Endothelial cell of umbilical vein (primary cell): ENCODE measurements at regions not wholly inside any gene's neighbourhood (a gene's known extent, or its start where the extent isn't known, plus 50 kb on each side); places are given as distances from the start of the nearest gene placed in this dataset.

ENCODE experiments used
- BruUV-seq: library from RNA; stranded (reverse); fragments of 400-500 nt; replicated peaks from 2 replicates; lab custom pipeline; 2021; lab: Mats Ljungman, UMichigan
- CTCF ChIA-PET: fragments of 300-600, 350-600 bp; sonication (Branson Sonifier 250); formaldehyde crosslinking; loops from one replicate; lab custom pipeline; 2021; ENCODE audit warnings: antibody characterized with exemption, inconsistent platforms; lab: Charles Lee
- POLR2A ChIA-PET: fragments of 300-600, 350-600 bp; sonication (Branson Sonifier 250); formaldehyde crosslinking; loops from one replicate; lab custom pipeline; 2021; ENCODE audit warnings: antibody characterized with exemption, inconsistent platforms; lab: Charles Lee
- DNase-seq: peaks from one replicate; pipeline ENCODE4 v3.0.0-alpha.2; 2011; ENCODE audit warnings: low read depth, low spot score
- FAIRE-seq: peaks from 2 replicates; lab custom pipeline; 2011; peaks lifted over from hg19 to GRCh38; lab: Jason Lieb, UNC
- H2AFZ ChIP-seq: 2 replicates; pipeline ENCODE4 v1.6.0; 2012; ENCODE audit warnings: low read depth, low read length, control low read depth, inconsistent platforms
- H3K27ac ChIP-seq: 2 replicates; pipeline ENCODE4 v1.5.1; 2011; ENCODE audit warnings: low read depth, mild to moderate bottlenecking, control low read depth, low read length, moderate library complexity; ENCODE audit not compliant: insufficient read depth
- H3K27me3 ChIP-seq, 2 experiments: 2 replicates each; pipeline versions ENCODE4 v1.6.0 to v1.6.1; 2011; ENCODE audit warnings: low read length in 2 of 2, mixed read lengths in 1 of 2; ENCODE audit not compliant: control insufficient read depth in 2 of 2, insufficient read depth in 2 of 2
- H3K36me3 ChIP-seq, 2 experiments: 2 replicates in 1 of 2; 3 replicates in 1 of 2; pipeline ENCODE4 v1.5.1; 2011; ENCODE audit warnings: low read length in 2 of 2, mild to moderate bottlenecking in 1 of 2, moderate library complexity in 1 of 2; ENCODE audit not compliant: control insufficient read depth in 2 of 2, insufficient read depth in 2 of 2; ENCODE audit errors: extremely low read depth in 1 of 2
- H3K4me1 ChIP-seq: 3 replicates; pipeline ENCODE4 v1.5.1; 2011; ENCODE audit warnings: mild to moderate bottlenecking, low read length; ENCODE audit not compliant: control insufficient read depth, insufficient read depth; ENCODE audit errors: extremely low read depth
- H3K4me2 ChIP-seq: 2 replicates; pipeline ENCODE4 v1.6.1; 2011; ENCODE audit warnings: low read length, control low read depth, mixed read lengths; ENCODE audit not compliant: insufficient read depth
- H3K4me3 ChIP-seq, 3 experiments: fragments of 200-600 bp in 1 of 3; sonication (generic), shearing (Covaris generic) in 1 of 3; replicated peaks in 1 of 3; 2 replicates each; pipeline ENCODE4 v1.5.1; 2011 to 2016; ENCODE audit warnings: control low read depth in 3 of 3, low read length in 3 of 3, mild to moderate bottlenecking in 2 of 3, inconsistent platforms in 1 of 3, low read depth in 1 of 3, moderate library complexity in 1 of 3; ENCODE audit not compliant: insufficient read depth in 1 of 3
- H3K79me2 ChIP-seq: 2 replicates; pipeline ENCODE4 v1.6.0; 2012; ENCODE audit warnings: low read length, inconsistent platforms; ENCODE audit not compliant: control insufficient read depth, insufficient read depth
- H3K9ac ChIP-seq: replicated peaks from 2 replicates; pipeline ENCODE3; 2011; ENCODE audit warnings: low read length, control low read depth; ENCODE audit not compliant: insufficient read depth; ENCODE audit errors: extremely low read depth
- H3K9me1 ChIP-seq: replicated peaks from 3 replicates; pipeline ENCODE4 v1.6.0; 2011; ENCODE audit warnings: mild to moderate bottlenecking, low read length; ENCODE audit not compliant: control insufficient read depth, insufficient read depth; ENCODE audit errors: extremely low read depth
- H3K9me3 ChIP-seq: replicated peaks from 2 replicates; pipeline ENCODE4 v1.5.1; 2012; ENCODE audit warnings: low read length, inconsistent platforms; ENCODE audit not compliant: control insufficient read depth, insufficient read depth
- H4K20me1 ChIP-seq: replicated peaks from 2 replicates; pipeline ENCODE3; 2011; ENCODE audit warnings: mild to moderate bottlenecking, low read length; ENCODE audit not compliant: control insufficient read depth, insufficient read depth; ENCODE audit errors: extremely low read depth
- EZH2 ChIP-seq: IDR thresholded peaks from 2 replicates; pipeline ENCODE4 v1.6.1; 2012; ENCODE audit warnings: borderline replicate concordance, low read depth, mild to moderate bottlenecking, moderate library complexity, low read length, inconsistent platforms; ENCODE audit not compliant: severe bottlenecking
- GATA2 ChIP-seq: IDR thresholded peaks from 2 replicates; pipeline ENCODE4 v1.7.0; 2011; ENCODE audit warnings: low read depth, mild to moderate bottlenecking, moderate library complexity, mixed read lengths, low read length; ENCODE audit not compliant: insufficient read length, insufficient read depth
- MAX ChIP-seq: IDR thresholded peaks from 2 replicates; pipeline ENCODE4 v1.6.1; 2011; ENCODE audit not compliant: insufficient read depth, insufficient read length
- MYC ChIP-seq: IDR thresholded peaks from one replicate; pipeline ENCODE4 v1.6.1; 2011; ENCODE audit warnings: mild to moderate bottlenecking, low read depth, low read length
- POLR2A ChIP-seq: IDR thresholded peaks from 2 replicates; pipeline ENCODE4 v1.6.1; 2012; ENCODE audit warnings: low read depth, mild to moderate bottlenecking, control low read depth, low read length
- dilution Hi-C: fragments of 300-500 bp; cut with MboI; formaldehyde crosslinking; loops from one replicate; pipeline ENCODE4 v1.15.0; 2019; ENCODE audit warnings: low sequenced_read_pairs; ENCODE audit not compliant: extremely low pct_ligation_motif_present
- intact Hi-C: fragments of 100-400 bp; cut with micrococcal nuclease; formaldehyde crosslinking; loops from one replicate; pipeline ENCODE4 v1.10.0; 2022

GRCh38 chr6:153644000-153644399, 395.0 kb upstream of the OPRM1 start:
- ChIA-PET POLR2A (no interaction called here), CTCF (no interaction called here)
- no peak for FAIRE-seq
- no peak overlapping the region for H3K4me2 ChIP-seq
- no peaks in the 10 kb centered on the region for H3K36me3 ChIP-seq
- no peak for TF ChIP-seq GATA2
- no peak for TF ChIP-seq POLR2A
- no peaks in the 10 kb centered on the region for H3K79me2 ChIP-seq
- no TSS peak for BruUV-seq
- no peaks in the 10 kb centered on the region for H3K4me1 ChIP-seq
- dilution Hi-C loops (no loop called here), intact Hi-C loops (no loop called here)
- no peak overlapping the region for H3K4me3 ChIP-seq
- H3K9me3 ChIP-seq, result no peaks in the 10 kb centered on the region
- H4K20me1 ChIP-seq, result no peaks in the 10 kb centered on the region
- no peak overlapping the region for H3K27ac ChIP-seq
- H3K27me3 ChIP-seq, result no peaks in the 10 kb centered on the region
- no peak overlapping the region for H3K9ac ChIP-seq
- H3K9me1 ChIP-seq, result no peaks in the 10 kb centered on the region
- H2AFZ ChIP-seq, result no peak overlapping the region
- no peak for DNase-seq

- no peaks in the 10 kb centered on the region for H3K9me1 ChIP-seq
- dilution Hi-C loops, result no loop called here
- no peak overlapping the region for H3K27ac ChIP-seq
- no peaks in the 10 kb centered on the region for H3K27me3 ChIP-seq
- H3K79me2 ChIP-seq, result no peaks in the 10 kb centered on the region
- H3K4me3 ChIP-seq, result no peak overlapping the region
- ChIA-PET CTCF (no interaction called here), POLR2A (no interaction called here)
- no peak overlapping the region for H3K9ac ChIP-seq
- DNase-seq, result no peak
- H3K36me3 ChIP-seq, result no peaks in the 10 kb centered on the region
- TF ChIP-seq MAX (no peak), MYC (no peak), POLR2A (no peak), EZH2 (no peak)
- H3K4me1 ChIP-seq, result no peaks in the 10 kb centered on the region
- no peaks in the 10 kb centered on the region for H3K9me3 ChIP-seq
- FAIRE-seq, result no peak
- H3K4me2 ChIP-seq, result no peak overlapping the region
- BruUV-seq, result no TSS peak
- H4K20me1 ChIP-seq, result no peaks in the 10 kb centered on the region
- intact Hi-C loops, result no loop called here
- H2AFZ ChIP-seq, result no peak overlapping the region
Observed at GRCh38 chr6:153634416-153634815, 404.6 kb upstream of the OPRM1 start.
